ACC112 (cell line): ENCODE measurements at regions not wholly inside any gene's neighbourhood (a gene's known extent, or its start where the extent isn't known, plus 50 kb on each side); places are given as distances from the start of the nearest gene placed in this dataset.

Experiments
- H2AFZ ChIP-seq: fragments of 200-600 bp; sonication (generic); one replicate; pipeline ENCODE4 v1.6.0; 2017; ENCODE audit warnings: antibody characterized with exemption, low read length; ENCODE audit not compliant: unreplicated experiment
- H3K27ac ChIP-seq: fragments of 200-600 bp; sonication (generic); 2 replicates; pipeline ENCODE4 v1.5.1; 2014; ENCODE audit warnings: low read depth, mild to moderate bottlenecking, antibody characterized with exemption, low read length, moderate library complexity
- H3K27me3 ChIP-seq: fragments of 200-600 bp; sonication (generic); 2 replicates; pipeline ENCODE4 v1.6.1; 2014; ENCODE audit warnings: mild to moderate bottlenecking, antibody characterized with exemption, low read length, moderate library complexity, mixed read lengths; ENCODE audit not compliant: insufficient read depth
- H3K36me3 ChIP-seq: fragments of 200-600 bp; sonication (generic); 2 replicates; pipeline ENCODE4 v1.6.1; 2016; ENCODE audit warnings: mild to moderate bottlenecking, antibody characterized with exemption, low read length, moderate library complexity, mixed read lengths; ENCODE audit not compliant: insufficient read depth
- H3K4me1 ChIP-seq: fragments of 200-600 bp; sonication (generic); one replicate; pipeline ENCODE4 v1.6.1; 2016; ENCODE audit warnings: low read length, mixed read lengths; ENCODE audit not compliant: insufficient read depth, unreplicated experiment, control insufficient read depth
- H3K4me3 ChIP-seq: fragments of 200-600 bp; sonication (generic); 2 replicates; pipeline ENCODE4 v1.5.1; 2014; ENCODE audit warnings: mild to moderate bottlenecking, low read depth, low read length
- H3K79me2 ChIP-seq: fragments of 200-600 bp; sonication (generic); one replicate; pipeline ENCODE4 v1.6.0; 2016; ENCODE audit warnings: low read length; ENCODE audit not compliant: control insufficient read depth, unreplicated experiment, insufficient read depth

- no peak overlapping the region for H3K27ac ChIP-seq
- H3K4me3 ChIP-seq: no peak overlapping the region
- H3K27me3 ChIP-seq: no peaks in the 10 kb centered on the region
- H3K79me2 ChIP-seq: no peaks in the 10 kb centered on the region
- H3K36me3 ChIP-seq: no peaks in the 10 kb centered on the region
- H2AFZ ChIP-seq: no peak overlapping the region
- H3K4me1 ChIP-seq: no peaks in the 10 kb centered on the region
Measured at GRCh38 chr6:74755196-74755595, 450.7 kb downstream of the COL12A1 start.

GRCh38 chr6:74753883-74754600 is 451.8 kb downstream of the COL12A1 start:
- Histone ChIP-seq H3K27me3 (no peaks in the 10 kb centered on the region), H2AFZ (no peak overlapping the region), H3K79me2 (no peaks in the 10 kb centered on the region), H3K4me3 (no peak overlapping the region), H3K27ac (no peak overlapping the region), H3K36me3 (no peaks in the 10 kb centered on the region), H3K4me1 (peaks cover 5% of the 10 kb centered on the region)

- H3K4me3 ChIP-seq: no peak overlapping the region
- H3K27me3 ChIP-seq: no peaks in the 10 kb centered on the region
- no peak overlapping the region for H2AFZ ChIP-seq
- peaks cover 5% of the 10 kb centered on the region for H3K4me1 ChIP-seq
- H3K27ac ChIP-seq: no peak overlapping the region
- H3K79me2 ChIP-seq: no peaks in the 10 kb centered on the region
- no peaks in the 10 kb centered on the region for H3K36me3 ChIP-seq
Measured at GRCh38 chr6:74752303-74752702, 453.6 kb downstream of the COL12A1 start.

- H2AFZ ChIP-seq: no peak overlapping the region
- H3K4me3 ChIP-seq: no peak overlapping the region
- H3K27ac ChIP-seq: no peak overlapping the region
- no peaks in the 10 kb centered on the region for H3K36me3 ChIP-seq
- no peaks in the 10 kb centered on the region for H3K27me3 ChIP-seq
- no peaks in the 10 kb centered on the region for H3K79me2 ChIP-seq
- H3K4me1 ChIP-seq: peaks cover 5% of the 10 kb centered on the region
Measured at GRCh38 chr6:74750826-74751225, 455.0 kb downstream of the COL12A1 start.

GRCh38 chr6:74749211-74750147 is 456.4 kb downstream of the COL12A1 start:
- Histone ChIP-seq H2AFZ (no peak overlapping the region), H3K4me1 (peaks cover 5% of the 10 kb centered on the region), H3K27ac (no peak overlapping the region), H3K27me3 (no peaks in the 10 kb centered on the region), H3K79me2 (no peaks in the 10 kb centered on the region), H3K4me3 (no peak overlapping the region), H3K36me3 (no peaks in the 10 kb centered on the region)

GRCh38 chr6:74745670-74746069 is 460.2 kb downstream of the COL12A1 start:
- no peaks in the 10 kb centered on the region for H3K27me3 ChIP-seq
- no peak overlapping the region for H3K4me3 ChIP-seq
- H2AFZ ChIP-seq: no peak overlapping the region
- no peak overlapping the region for H3K27ac ChIP-seq
- H3K79me2 ChIP-seq: no peaks in the 10 kb centered on the region
- H3K4me1 ChIP-seq: peaks cover 5% of the 10 kb centered on the region
- no peaks in the 10 kb centered on the region for H3K36me3 ChIP-seq

GRCh38 chr6:74742793-74743508 is 462.9 kb downstream of the COL12A1 start:
- Histone ChIP-seq H3K4me1 (no peaks in the 10 kb centered on the region), H3K27me3 (no peaks in the 10 kb centered on the region), H2AFZ (no peak overlapping the region), H3K36me3 (no peaks in the 10 kb centered on the region), H3K4me3 (no peak overlapping the region), H3K79me2 (no peaks in the 10 kb centered on the region), H3K27ac (no peak overlapping the region)

- Histone ChIP-seq H3K4me1 (no peaks in the 10 kb centered on the region), H3K27ac (no peak overlapping the region), H3K27me3 (no peaks in the 10 kb centered on the region), H3K36me3 (no peaks in the 10 kb centered on the region), H3K79me2 (no peaks in the 10 kb centered on the region), H2AFZ (no peak overlapping the region), H3K4me3 (no peak overlapping the region)
Measured at GRCh38 chr6:74741646-74742045, 464.2 kb downstream of the COL12A1 start.

GRCh38 chr6:74735304-74735703 is 470.5 kb downstream of the COL12A1 start:
- Histone ChIP-seq H3K4me1 (peaks cover 24% of the 10 kb centered on the region), H3K27ac (peak overlapping the region; percentile 72), H3K79me2 (no peaks in the 10 kb centered on the region), H2AFZ (no peak overlapping the region), H3K27me3 (no peaks in the 10 kb centered on the region), H3K4me3 (no peak overlapping the region), H3K36me3 (no peaks in the 10 kb centered on the region)

GRCh38 chr6:74734901-74735300 is 471.0 kb downstream of the COL12A1 start:
- Histone ChIP-seq H3K79me2 (no peaks in the 10 kb centered on the region), H2AFZ (no peak overlapping the region), H3K27ac (peak overlapping the region; percentile 72), H3K27me3 (no peaks in the 10 kb centered on the region), H3K4me3 (no peak overlapping the region), H3K4me1 (peaks cover 24% of the 10 kb centered on the region), H3K36me3 (no peaks in the 10 kb centered on the region)
